ENCODE measurements at regions not wholly inside any gene's neighbourhood (a gene's known extent, or its start where the extent isn't known, plus 50 kb on each side); places are given as distances from the start of the nearest gene placed in this dataset.

DNA sequence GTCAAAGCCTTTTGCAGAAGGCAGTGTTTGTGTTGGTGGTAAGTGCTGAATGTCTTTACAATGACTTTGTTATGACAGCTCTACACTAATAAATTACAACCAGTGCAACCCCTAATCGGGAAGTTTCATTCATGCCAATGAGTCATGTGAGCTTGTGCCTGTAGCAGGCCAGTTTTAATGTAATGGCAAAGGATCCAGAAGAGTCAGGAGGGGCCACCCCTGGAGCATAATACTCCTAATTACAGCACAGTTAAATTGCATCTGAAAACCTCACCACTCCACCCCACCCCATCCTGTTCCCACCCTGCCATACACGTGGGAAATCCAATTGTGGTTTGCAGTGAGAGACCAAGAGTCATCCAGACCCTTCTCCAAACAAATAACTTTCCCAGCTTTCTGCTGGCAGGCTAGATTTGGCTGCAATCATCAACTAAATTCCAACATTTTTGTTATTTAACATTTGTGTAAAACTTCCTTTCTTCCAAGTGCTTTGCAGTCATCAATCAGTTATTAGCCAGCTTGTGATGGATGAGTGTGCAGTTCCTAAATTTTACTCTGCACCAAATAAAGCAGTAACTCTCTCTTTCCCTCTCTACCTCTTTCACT, 277.3 kb upstream of the FAT3 start:
- DNase-seq = no peak

DNA sequence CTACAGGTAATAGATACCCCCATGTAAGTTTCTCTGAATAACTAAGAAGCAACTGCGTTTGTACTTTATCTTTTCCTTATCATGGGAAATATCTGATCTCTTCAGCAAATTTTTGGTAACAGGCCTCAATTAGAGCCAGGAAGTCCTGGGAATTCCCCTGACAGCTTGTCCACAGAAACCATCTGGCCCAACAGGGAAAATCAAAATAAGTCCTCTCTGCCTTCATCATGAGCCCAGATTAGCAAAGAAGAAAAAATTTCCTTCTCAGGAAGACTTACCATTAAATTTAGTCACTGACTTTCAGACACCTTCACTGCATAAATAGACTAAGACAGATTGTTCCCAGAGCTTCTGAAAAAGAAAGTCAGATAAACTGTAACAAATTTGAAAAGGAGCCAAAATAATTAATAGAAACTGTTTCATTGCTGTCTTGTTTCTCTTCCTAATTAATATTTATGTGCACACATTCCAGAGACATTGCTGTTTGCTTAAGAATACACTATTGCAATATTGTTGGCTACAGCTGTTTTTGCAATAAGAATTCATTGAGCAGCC, 278.1 kb upstream of the FAT3 start:
- DNase-seq = no peak

DNA sequence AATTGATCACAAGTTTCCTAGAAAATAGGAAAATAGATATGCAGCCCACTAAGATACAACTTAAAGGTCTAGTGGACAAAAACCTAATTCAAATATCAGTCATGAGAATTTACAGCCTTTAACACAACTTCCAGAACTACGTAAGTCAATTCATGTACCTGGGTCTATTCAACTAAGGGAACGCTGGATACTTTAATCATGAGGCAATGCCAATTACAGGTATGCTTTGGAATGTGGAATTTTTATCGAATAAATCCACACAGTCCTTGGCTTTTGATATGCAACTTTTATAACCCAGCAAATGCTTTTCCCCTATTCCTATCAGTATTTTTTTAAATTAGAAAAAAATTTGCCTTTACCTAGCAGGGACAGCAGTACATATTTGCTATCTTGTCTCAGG, 289.5 kb upstream of the FAT3 start:
- no peak for DNase-seq

DNA sequence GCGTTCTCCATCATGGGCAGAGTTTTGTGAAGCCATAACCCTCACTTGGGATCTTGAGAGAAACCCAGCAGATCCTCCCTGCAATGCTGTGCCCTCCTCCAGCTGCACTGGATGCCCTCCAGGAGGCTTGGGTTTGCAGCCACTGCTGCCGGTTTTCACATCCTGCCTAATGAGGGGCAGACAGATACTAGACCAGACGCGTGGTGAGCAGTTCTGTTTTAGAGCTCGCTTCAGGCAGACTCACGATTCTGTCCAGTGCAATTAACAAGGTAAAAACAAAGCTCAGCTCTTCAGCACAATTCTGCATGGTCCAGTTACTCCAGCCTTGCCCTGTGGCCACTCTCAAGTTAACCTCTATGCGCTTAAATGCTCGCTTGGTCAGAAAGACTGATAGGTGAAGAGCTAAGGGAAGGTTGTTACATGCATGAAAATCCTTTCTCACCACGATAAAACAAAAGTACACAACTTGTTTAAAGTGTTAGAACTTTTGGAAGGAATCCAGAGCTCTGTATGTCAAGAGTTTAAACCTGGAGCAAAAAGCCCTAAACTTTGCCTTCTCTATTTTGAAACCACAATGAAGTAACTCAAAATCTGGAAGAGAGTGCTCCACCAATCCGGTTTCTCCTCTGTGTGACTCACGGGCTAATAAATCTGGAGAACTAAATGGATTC, 292.3 kb upstream of the FAT3 start:
- DNase-seq = no peak

DNA sequence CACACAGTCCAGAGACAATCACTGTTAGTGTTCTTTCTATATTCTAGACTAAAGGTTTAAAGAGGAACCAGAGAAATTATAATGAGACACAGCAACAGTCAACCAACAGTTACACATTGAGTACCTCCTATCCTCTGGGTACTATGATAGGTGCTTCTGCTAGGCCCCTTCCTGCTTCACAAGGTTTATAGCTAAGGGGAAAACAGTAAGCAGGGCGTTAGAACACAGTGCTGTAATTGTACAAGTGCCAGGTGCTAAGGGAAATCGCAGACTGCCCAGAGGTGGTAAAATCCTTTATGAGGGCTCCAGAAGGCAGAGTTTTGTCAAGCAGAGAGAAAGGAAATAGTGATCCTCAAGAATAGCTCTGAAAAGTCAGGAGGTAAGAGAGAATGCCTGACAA, 297.2 kb upstream of the FAT3 start:
- no peak for DNase-seq

DNA sequence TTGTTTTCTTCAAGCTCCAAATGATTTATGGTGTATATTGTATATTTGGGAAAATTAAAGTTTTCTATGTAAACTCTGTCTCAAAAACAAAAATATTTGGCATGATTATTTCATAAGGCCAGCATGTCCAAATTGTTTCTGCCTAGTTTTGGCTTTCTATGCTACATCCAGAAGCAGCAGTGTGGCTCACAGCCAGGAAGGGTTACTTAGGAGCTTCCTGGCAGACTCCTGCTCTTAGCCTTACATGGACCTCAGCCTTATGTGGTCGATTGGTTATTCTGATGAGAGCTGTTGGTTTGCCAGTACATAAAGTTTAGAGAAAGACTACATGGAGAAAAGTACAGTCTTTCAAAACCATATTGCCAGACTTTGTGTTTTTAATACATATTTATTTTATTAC, 297.7 kb upstream of the FAT3 start:
- DNase-seq = no peak

DNA sequence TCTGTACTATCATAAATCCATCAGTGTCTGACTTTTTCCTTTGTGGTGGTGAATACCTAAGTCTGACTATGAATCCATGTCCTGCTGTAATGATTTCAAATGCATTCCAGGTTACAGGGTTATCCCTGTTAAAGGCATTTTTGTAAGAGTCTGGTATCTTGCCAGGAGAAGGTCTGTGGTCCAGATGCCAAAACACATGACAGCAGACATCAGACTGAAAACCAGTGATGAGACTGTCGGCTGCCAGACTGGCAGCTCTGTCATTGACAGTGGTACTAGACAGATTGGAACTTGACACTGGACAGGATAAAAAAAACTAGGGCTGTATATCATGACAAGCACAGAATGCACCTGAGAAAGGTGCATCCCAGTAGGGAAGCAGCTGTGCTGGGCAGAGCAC, 301.8 kb upstream of the FAT3 start:
- DNase-seq = no peak

DNA sequence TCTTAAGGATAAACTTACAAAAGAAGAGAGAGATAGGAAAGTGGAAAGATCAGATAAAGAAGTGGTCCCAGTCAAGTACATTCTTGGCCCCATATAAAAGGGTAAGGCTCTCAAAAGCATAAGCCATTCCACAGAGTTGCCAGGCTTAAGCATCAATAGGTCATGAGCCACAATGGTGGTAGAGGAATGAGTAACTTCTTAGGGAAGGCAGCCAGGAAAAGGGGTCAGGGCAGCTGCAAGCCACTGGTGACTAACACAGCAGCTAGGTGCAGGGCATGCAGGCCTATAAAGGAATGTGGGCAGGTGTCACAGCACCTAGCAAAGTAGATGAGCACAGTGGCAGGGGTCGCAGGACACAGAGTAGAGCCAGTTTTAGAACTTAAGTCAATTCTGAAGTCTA, 302.6 kb upstream of the FAT3 start:
- DNase-seq = no peak

DNA sequence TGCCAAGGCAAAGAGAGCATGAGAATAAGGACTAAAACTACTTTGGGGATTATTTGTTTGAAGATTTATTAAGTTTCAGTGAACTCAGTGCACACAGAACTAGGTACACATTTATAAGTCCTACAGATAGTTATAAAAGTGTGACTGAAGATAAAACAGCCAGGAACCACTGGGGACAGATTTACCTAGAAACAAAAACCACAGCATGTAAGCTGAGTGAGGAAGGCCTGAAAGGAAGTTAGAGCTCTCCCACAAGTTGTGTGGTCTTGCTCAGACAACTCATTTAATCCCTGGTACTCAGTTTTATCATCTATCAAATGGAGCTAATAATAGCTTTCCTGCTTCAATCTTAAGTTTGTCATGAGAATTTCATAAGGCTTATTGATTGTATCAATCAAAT, 311.2 kb upstream of the FAT3 start:
- peak in 1 of 5 experiments; percentile 76 for DNase-seq

DNA sequence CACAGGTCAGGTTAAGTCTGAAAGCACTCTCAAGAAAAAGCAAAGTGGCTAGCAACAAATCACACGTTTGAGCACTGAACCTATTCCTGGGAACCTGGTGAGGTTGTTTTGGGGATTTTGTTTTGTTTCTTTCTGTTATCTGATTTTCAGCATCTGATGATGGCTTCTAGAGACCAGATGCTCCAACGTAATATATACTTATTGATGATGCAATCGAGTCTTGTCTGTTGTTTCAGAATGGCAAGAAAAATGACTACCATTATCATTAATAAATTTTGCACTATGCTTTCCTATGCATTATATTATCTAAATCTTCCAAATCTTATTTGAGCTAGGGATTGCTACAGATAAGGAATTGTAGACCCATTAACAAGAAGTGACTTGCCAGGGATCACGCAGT, 312.3 kb upstream of the FAT3 start:
- DNase-seq = peak in 1 of 5 experiments; percentile 9

DNA sequence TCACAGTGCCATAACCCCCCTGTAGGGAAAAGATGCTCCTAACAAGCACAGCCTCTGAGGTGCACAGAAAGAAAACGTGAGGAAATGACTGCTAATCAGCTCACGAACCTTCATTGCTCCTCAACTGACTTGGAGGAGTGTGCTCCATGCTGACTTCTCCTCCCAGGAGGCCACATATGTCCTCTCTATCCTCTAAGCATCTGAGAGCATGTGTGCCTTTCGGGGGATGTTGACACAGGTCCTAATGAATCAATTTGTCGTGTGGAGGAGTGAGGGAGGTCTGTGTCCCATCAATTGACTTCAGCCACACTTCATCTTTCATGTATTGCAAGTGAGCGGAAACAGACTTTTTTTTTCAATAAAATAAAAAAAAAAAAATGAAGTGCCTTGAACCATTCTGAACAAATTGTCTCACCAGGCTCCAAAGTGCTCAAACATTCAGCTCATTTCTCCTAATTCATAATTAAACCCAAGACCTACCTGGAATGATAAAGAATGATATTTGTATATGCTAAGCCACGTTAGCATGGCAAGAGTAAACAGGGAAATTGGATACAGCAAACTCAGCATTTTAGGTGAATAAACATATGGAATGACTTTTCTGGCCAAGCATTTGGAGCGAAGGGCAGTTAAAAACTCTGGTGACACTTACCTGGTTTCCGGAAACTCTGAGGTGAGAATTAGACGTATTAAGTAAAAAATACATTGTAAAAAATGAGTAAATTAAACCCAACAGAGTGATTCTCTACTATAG, 317.6 kb upstream of the FAT3 start:
- no peak for DNase-seq

DNA sequence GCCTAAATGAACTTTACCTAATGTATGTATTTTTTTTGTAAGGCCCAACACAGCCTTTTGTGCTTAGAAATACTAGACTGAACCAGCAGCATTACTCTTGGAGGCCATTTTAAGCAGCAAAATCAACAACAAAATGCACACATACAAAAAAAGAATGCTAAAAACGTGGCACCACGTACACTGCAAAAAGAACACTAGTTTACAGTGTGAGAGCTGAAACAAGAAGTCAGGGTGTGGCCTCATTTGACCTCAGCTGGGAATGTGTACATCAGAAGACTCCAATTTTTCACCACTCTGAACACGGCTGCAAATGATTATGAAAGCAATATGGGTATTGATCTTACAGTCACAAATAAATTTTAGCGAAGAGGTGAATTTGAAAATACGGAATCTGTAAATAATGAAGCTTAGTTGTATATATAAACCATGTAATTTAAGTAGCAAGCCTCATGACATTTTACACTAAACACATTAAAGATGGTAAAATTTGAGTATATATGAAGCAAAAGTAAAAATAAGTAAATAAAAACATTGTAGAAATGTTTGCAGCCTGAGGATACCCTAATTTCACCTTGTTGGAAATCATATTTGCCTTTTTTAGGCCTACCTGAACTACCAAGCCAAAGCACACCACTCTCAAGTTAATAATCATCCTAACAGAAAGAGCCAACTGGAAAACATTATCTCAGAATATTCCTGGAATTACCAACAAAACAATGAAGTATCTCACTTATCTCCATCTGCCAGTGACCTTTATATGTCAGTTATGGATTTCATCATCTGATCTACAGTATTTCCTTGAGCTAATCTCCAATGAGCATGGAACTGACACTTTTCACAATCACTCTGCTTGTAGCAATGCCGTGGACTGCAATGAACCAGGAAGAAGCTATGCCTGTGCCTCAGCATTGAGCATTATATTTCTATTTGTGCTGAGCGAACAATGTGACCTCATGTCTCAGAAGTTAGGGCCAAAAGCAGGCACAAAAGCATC, 319.5 kb upstream of the FAT3 start:
- DNase-seq = no peak

DNA sequence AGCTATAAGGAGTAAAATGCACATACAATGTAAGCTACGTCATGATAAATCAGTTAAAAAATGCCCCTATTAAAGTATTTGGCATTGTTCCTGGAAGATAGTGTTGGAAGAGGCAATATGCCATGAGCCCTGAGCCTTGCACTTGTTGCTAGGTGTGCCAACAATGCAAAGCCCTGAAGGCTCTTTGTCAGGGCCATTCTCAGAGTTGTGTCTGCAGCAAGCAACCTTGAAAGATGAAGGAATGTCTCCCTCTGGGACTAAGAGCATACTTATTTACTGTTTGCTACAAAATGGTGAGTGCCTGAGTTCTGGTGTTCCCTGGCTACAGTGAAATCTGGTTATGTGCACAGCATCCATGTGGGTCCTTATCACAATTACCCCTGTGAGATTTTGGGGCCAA, 322.3 kb upstream of the FAT3 start:
- DNase-seq = no peak

DNA sequence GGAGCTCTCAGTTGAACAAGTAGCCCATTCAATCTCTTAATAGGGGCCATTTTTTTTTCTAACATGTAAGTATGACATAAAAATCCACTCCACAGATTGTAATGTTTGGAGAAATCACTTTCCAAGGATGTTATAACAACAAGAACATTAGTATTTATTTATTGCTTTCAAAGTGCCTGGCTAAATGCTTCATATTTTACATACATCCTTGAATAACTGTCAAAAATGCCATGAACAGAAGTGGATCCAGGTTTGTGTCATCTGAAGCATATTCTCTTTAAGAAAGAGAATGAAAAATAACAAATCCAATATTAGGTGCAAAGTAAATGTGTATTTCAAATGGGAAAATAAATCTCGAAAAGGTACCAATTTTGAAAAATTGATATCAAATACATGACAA, 344.0 kb upstream of the FAT3 start:
- no peak for DNase-seq

DNA sequence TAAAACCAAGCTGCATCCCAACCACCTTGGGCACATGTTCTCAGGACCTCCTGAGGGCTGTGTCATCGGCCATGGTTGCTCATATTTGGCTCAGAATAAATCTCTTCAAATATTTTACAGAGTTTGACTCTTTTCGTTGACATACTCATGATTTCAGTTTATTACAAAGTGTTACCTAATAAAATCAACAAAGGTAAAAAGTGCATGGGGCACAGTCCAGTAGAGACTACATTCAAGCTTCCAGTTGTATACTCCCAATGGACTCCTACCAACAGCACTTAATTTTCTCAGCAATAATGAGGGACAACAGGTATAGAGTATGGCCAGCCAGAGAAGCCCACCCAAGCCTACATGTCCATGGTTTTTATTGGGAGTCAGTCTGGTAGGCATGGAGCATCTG, 347.9 kb upstream of the FAT3 start:
- no peak for DNase-seq

DNA sequence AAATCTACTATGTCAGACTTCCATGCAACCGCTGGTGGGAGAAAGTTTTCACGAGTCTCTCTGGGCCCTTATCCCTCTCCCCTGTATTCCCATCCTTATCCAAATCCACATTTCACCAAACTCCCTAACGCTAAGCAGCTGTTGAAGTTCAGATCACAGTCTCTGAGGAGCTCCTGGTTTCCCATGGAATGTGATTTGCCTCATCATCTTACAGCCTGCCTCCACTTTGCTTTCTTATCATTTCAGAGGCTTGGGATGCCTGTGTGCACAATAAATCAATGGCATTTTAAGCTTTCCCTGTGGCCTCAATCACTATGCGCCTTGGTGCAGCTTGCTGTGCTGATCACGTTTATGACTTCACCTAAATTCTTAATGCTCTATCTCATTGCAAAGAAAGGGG, 352.4 kb upstream of the FAT3 start:
- no peak for DNase-seq

DNA sequence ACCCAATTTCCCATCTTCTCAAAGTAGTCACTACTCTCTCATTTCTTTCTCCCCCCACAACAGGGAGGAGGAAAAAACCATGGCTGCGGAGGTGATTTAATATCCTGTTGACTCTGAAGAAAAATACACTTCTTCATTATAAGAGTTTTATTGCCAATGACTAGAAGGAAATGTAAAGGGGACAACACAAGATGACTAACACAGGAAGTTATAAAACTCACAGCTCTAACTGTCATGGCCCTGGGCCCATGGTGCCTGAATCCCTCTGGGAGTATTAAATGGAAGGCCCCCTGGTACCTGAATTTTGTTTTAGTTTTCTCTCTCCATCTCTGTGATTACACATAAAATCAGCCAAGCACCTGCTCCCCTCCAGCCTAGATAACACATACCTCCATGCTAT, 352.8 kb upstream of the FAT3 start:
- DNase-seq = no peak

DNA sequence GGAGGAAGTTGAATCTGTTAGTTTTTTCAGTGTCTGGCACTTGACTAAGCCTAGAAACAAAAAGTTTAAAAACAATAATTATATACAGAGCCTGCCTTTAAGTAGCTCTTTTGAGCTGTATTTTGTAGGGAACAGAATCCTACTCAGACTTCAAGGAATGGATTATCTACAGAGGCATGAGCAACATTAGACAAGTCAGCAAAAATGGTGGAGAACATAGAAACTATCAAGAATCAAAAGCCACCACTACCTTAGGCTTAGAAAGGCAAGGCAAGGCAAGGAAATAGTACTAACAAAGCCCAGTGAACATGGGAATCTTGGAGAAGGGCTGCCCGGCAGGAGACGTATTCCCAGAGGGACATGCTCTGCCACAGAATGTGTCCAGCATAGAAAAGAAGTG, 353.6 kb upstream of the FAT3 start:
- no peak for DNase-seq

DNA sequence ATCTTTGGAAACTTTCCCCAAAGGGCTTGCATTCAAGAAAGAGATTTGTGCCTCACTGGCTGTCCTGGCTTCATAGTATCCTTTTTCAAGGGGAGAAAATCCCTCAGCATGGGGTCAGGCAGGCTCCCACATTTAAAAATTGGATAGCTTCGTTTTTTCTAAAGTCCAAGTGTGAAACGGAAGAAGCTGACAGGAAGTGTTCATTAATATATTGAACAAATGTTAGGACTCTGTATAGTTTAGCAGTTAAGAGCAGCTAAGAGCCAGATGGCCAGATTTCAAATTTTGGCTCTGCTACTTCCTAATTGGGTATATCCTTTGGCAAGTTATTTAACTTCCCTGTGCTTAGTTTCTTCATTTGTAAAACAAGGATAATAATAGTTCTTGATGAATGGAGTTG, 354.9 kb upstream of the FAT3 start:
- no peak for DNase-seq

DNA sequence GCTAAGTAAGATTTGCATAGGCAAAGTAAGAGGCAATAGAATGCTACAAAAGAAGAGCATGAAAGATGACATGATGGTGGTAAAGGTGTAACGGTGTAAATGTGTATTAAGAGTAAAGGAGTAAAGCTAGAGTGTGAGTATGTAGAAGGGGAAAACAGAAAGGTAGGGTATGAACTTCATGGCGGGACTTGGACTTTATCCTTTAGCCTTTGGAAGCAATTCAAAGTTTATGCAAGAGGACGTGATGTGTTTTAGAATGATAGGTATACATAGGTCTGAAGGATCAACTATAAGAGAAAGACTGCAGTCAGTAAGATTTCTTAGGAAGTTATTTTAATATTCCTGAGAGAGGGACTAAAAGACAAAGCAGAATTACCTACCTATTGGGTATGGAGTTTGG, 358.0 kb upstream of the FAT3 start:
- DNase-seq = no peak

DNA sequence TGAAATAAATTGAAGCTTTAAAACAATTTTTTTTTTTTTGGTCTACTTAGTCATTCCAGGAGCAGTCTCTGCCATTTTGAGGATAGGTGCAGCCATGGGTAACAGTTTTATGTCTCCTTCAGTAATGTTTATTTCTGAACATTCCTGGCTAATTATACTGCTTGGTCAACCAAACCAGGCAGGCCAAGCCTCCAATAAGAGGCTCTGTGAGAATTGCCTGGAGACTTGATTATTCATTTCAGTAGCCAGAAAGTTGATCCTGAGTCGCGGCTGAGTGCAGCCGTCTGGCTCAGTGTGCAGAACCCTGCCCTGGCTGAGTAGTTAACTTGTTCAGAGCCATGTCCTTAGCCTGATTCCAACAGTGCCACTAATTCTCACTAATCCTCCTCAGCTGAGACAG, 364.0 kb upstream of the FAT3 start:
- no peak for DNase-seq

DNA sequence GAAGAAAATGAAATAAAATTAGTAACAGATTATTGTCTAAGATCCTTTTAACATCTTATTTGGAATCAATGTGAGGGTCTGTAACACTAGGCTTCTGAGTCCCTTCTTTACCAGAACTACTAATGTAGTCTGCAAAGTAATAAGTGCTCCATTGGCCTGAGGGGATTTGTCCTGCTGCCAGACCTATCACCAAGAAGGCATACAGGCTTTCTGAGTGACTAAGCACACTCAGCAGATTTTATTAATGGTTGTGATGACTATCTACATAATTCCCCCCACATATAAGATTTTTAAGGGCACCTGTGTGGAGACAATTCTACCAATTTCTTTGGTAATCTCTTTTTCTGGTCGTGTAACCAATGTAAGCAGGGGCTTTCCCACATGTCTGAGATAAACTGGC, 365.0 kb upstream of the FAT3 start:
- no peak for DNase-seq

DNA sequence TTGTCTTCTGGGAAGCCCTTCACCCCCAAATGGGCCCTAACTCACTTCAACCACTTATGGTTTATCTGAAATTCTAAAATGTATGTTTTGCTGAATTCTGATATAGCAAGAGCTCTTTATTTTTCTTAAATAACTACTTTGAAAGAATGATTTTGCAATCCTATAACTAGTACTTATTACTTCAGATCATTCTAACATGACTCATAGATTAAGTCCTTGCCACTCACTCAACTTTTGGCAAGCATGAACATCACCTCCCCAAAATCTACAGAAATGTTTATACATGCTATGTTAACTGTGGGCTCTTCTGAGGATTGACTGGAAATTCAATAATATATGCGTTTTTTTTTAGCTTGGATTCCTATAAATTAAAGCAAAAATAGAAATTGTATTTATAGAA, 367.4 kb upstream of the FAT3 start:
- DNase-seq = no peak

Measured in T-helper 2 cell (primary cell).